Endothelial cell of umbilical vein (primary cell): ENCODE measurements at regions not wholly inside any gene's neighbourhood (a gene's known extent, or its start where the extent isn't known, plus 50 kb on each side); places are given as distances from the start of the nearest gene placed in this dataset.

Experiments
- BruUV-seq: library from RNA; stranded (reverse); fragments of 400-500 nt; replicated peaks from 2 replicates; lab custom pipeline; 2021; lab: Mats Ljungman, UMichigan
- CTCF ChIA-PET: fragments of 300-600, 350-600 bp; sonication (Branson Sonifier 250); formaldehyde crosslinking; loops from one replicate; lab custom pipeline; 2021; ENCODE audit warnings: antibody characterized with exemption, inconsistent platforms; lab: Charles Lee
- POLR2A ChIA-PET: fragments of 300-600, 350-600 bp; sonication (Branson Sonifier 250); formaldehyde crosslinking; loops from one replicate; lab custom pipeline; 2021; ENCODE audit warnings: antibody characterized with exemption, inconsistent platforms; lab: Charles Lee
- DNase-seq: peaks from one replicate; pipeline ENCODE4 v3.0.0-alpha.2; 2011; ENCODE audit warnings: low read depth, low spot score
- FAIRE-seq: peaks from 2 replicates; lab custom pipeline; 2011; peaks lifted over from hg19 to GRCh38; lab: Jason Lieb, UNC
- H2AFZ ChIP-seq: 2 replicates; pipeline ENCODE4 v1.6.0; 2012; ENCODE audit warnings: low read depth, low read length, control low read depth, inconsistent platforms
- H3K27ac ChIP-seq: 2 replicates; pipeline ENCODE4 v1.5.1; 2011; ENCODE audit warnings: low read depth, mild to moderate bottlenecking, control low read depth, low read length, moderate library complexity; ENCODE audit not compliant: insufficient read depth
- H3K27me3 ChIP-seq, 2 experiments: 2 replicates each; pipeline versions ENCODE4 v1.6.0 to v1.6.1; 2011; ENCODE audit warnings: low read length in 2 of 2, mixed read lengths in 1 of 2; ENCODE audit not compliant: control insufficient read depth in 2 of 2, insufficient read depth in 2 of 2
- H3K36me3 ChIP-seq, 2 experiments: 2 replicates in 1 of 2; 3 replicates in 1 of 2; pipeline ENCODE4 v1.5.1; 2011; ENCODE audit warnings: low read length in 2 of 2, mild to moderate bottlenecking in 1 of 2, moderate library complexity in 1 of 2; ENCODE audit not compliant: control insufficient read depth in 2 of 2, insufficient read depth in 2 of 2; ENCODE audit errors: extremely low read depth in 1 of 2
- H3K4me1 ChIP-seq: 3 replicates; pipeline ENCODE4 v1.5.1; 2011; ENCODE audit warnings: mild to moderate bottlenecking, low read length; ENCODE audit not compliant: control insufficient read depth, insufficient read depth; ENCODE audit errors: extremely low read depth
- H3K4me2 ChIP-seq: 2 replicates; pipeline ENCODE4 v1.6.1; 2011; ENCODE audit warnings: low read length, control low read depth, mixed read lengths; ENCODE audit not compliant: insufficient read depth
- H3K4me3 ChIP-seq, 3 experiments: fragments of 200-600 bp in 1 of 3; sonication (generic), shearing (Covaris generic) in 1 of 3; replicated peaks in 1 of 3; 2 replicates each; pipeline ENCODE4 v1.5.1; 2011 to 2016; ENCODE audit warnings: control low read depth in 3 of 3, low read length in 3 of 3, mild to moderate bottlenecking in 2 of 3, inconsistent platforms in 1 of 3, low read depth in 1 of 3, moderate library complexity in 1 of 3; ENCODE audit not compliant: insufficient read depth in 1 of 3
- H3K79me2 ChIP-seq: 2 replicates; pipeline ENCODE4 v1.6.0; 2012; ENCODE audit warnings: low read length, inconsistent platforms; ENCODE audit not compliant: control insufficient read depth, insufficient read depth
- H3K9ac ChIP-seq: replicated peaks from 2 replicates; pipeline ENCODE3; 2011; ENCODE audit warnings: low read length, control low read depth; ENCODE audit not compliant: insufficient read depth; ENCODE audit errors: extremely low read depth
- H3K9me1 ChIP-seq: replicated peaks from 3 replicates; pipeline ENCODE4 v1.6.0; 2011; ENCODE audit warnings: mild to moderate bottlenecking, low read length; ENCODE audit not compliant: control insufficient read depth, insufficient read depth; ENCODE audit errors: extremely low read depth
- H3K9me3 ChIP-seq: replicated peaks from 2 replicates; pipeline ENCODE4 v1.5.1; 2012; ENCODE audit warnings: low read length, inconsistent platforms; ENCODE audit not compliant: control insufficient read depth, insufficient read depth
- H4K20me1 ChIP-seq: replicated peaks from 2 replicates; pipeline ENCODE3; 2011; ENCODE audit warnings: mild to moderate bottlenecking, low read length; ENCODE audit not compliant: control insufficient read depth, insufficient read depth; ENCODE audit errors: extremely low read depth
- CTCF ChIP-seq, 2 donors: IDR thresholded peaks; 1 replicate in 1 of 2; 2 replicates in 1 of 2; pipeline ENCODE4 v1.5.1; 2011; ENCODE audit warnings: low read length in 2 of 2, mild to moderate bottlenecking in 2 of 2, moderate library complexity in 2 of 2, control low read depth in 1 of 2, inconsistent platforms in 1 of 2, low read depth in 1 of 2; ENCODE audit not compliant: insufficient read depth in 1 of 2; ENCODE audit errors: extremely low read depth in 1 of 2
- EZH2 ChIP-seq: IDR thresholded peaks from 2 replicates; pipeline ENCODE4 v1.6.1; 2012; ENCODE audit warnings: borderline replicate concordance, low read depth, mild to moderate bottlenecking, moderate library complexity, low read length, inconsistent platforms; ENCODE audit not compliant: severe bottlenecking
- FOS ChIP-seq: IDR thresholded peaks from 2 replicates; pipeline ENCODE4 v1.6.1; 2011; ENCODE audit warnings: mild to moderate bottlenecking, low read length, moderate library complexity, borderline replicate concordance; ENCODE audit not compliant: insufficient read depth
- JUN ChIP-seq: IDR thresholded peaks from 2 replicates; pipeline ENCODE4 v1.6.1; 2011; ENCODE audit warnings: borderline replicate concordance, low read depth; ENCODE audit not compliant: insufficient read length, insufficient read depth
- MYC ChIP-seq: IDR thresholded peaks from one replicate; pipeline ENCODE4 v1.6.1; 2011; ENCODE audit warnings: mild to moderate bottlenecking, low read depth, low read length
- POLR2A ChIP-seq: IDR thresholded peaks from 2 replicates; pipeline ENCODE4 v1.6.1; 2012; ENCODE audit warnings: low read depth, mild to moderate bottlenecking, control low read depth, low read length
- POLR2AphosphoS5 ChIP-seq: IDR thresholded peaks from 2 replicates; pipeline ENCODE4 v1.6.1; 2012; ENCODE audit warnings: low read depth, mild to moderate bottlenecking, control low read depth, low read length, moderate library complexity; ENCODE audit not compliant: insufficient read depth
- dilution Hi-C: fragments of 300-500 bp; cut with MboI; formaldehyde crosslinking; loops from one replicate; pipeline ENCODE4 v1.15.0; 2019; ENCODE audit warnings: low sequenced_read_pairs; ENCODE audit not compliant: extremely low pct_ligation_motif_present
- intact Hi-C: fragments of 100-400 bp; cut with micrococcal nuclease; formaldehyde crosslinking; loops from one replicate; pipeline ENCODE4 v1.10.0; 2022
- TF ChIP-seq, protein P1 (sequence below): IDR thresholded peaks from 2 replicates; pipeline ENCODE4 v1.6.1; 2011; ENCODE audit not compliant: insufficient read depth, insufficient read length

- H3K79me2 ChIP-seq: no peaks in the 10 kb centered on the region
- H3K27me3 ChIP-seq: no peaks in the 10 kb centered on the region
- no peaks in the 10 kb centered on the region for H3K9me3 ChIP-seq
- TF ChIP-seq MYC: no peak
- TF ChIP-seq POLR2AphosphoS5: no peak
- no peak for TF ChIP-seq CTCF (IDR thresholded peaks at IDR 0.05; ENCODE audit: extremely low read depth in 1 of 2, insufficient read depth in 1 of 2, low read depth in 1 of 2, low read length in 2 of 2)
- no peak for TF ChIP-seq FOS
- TF ChIP-seq EZH2: no peak
- no peak for TF ChIP-seq JUN
- TF ChIP-seq POLR2A: no peak
- TF ChIP-seq, protein P1, sequence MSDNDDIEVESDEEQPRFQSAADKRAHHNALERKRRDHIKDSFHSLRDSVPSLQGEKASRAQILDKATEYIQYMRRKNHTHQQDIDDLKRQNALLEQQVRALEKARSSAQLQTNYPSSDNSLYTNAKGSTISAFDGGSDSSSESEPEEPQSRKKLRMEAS: no peak
- no peaks in the 10 kb centered on the region for H3K36me3 ChIP-seq
- no peak for FAIRE-seq
- H3K9ac ChIP-seq: no peak overlapping the region
- BruUV-seq: no TSS peak
- H3K4me1 ChIP-seq: no peaks in the 10 kb centered on the region
- ChIA-PET CTCF (no interaction called here), POLR2A (no interaction called here)
- no peaks in the 10 kb centered on the region for H3K9me1 ChIP-seq
- intact Hi-C loops: no loop called here
- no peaks in the 10 kb centered on the region for H4K20me1 ChIP-seq
- H2AFZ ChIP-seq: no peak overlapping the region
- no peak for DNase-seq
- H3K4me3 ChIP-seq: no peak overlapping the region
- no peak overlapping the region for H3K4me2 ChIP-seq
- dilution Hi-C loops: no loop called here
- H3K27ac ChIP-seq: no peak overlapping the region
Measured at GRCh38 chr11:115642660-115643059, 138.4 kb upstream of the CADM1 start.
